Gastrocnemius medialis (tissue), 4 donors: ENCODE measurements at regions not wholly inside any gene's neighbourhood (a gene's known extent, or its start where the extent isn't known, plus 50 kb on each side); places are given as distances from the start of the nearest gene placed in this dataset.
"Not testable (repeated sequence)": the region's sequence is repeated elsewhere in the genome, so short reads cannot be mapped to it uniquely, and the experiment has no call there.

Source experiments
- ATAC-seq, 2 donors: fragments of 150-250 bp; one replicate each; pipeline ENCODE4 v1.9.1; 2016
- DNase-seq, 2 donors: peaks; one replicate each; pipeline ENCODE4 v3.0.0-alpha.2; 2019
- H3K27ac ChIP-seq, 4 donors: fragments of 200-600 bp; sonication (generic); 1 replicate in 1 of 4; 2 replicates in 3 of 4; pipeline ENCODE4 v1.5.1; 2016 to 2018; ENCODE audit warnings: mild to moderate bottlenecking in 2 of 4, moderate library complexity in 1 of 4
- H3K27me3 ChIP-seq, 3 donors: fragments of 200-600 bp; sonication (generic) in 2 of 3; 1 replicate in 1 of 3; 2 replicates in 2 of 3; pipeline versions ENCODE4 v1.5.1 to v1.6.0; 2016 to 2019; ENCODE audit warnings: mild to moderate bottlenecking in 1 of 3, moderate library complexity in 1 of 3
- H3K36me3 ChIP-seq, 2 donors: fragments of 200-600 bp; sonication (generic) in 1 of 2; one replicate each; pipeline ENCODE4 v1.5.1; 2017 to 2018
- H3K4me1 ChIP-seq, 2 donors: fragments of 200-600 bp; sonication (generic) in 1 of 2; one replicate each; pipeline ENCODE4 v1.5.1; 2016 to 2017; ENCODE audit warnings: mild to moderate bottlenecking in 2 of 2
- H3K4me3 ChIP-seq, 4 donors: fragments of 200-600 bp; sonication (generic) in 3 of 4; 1 replicate in 1 of 4; 2 replicates in 3 of 4; pipeline ENCODE4 v1.5.1; 2016 to 2019; ENCODE audit warnings: mild to moderate bottlenecking in 2 of 4
- H3K9me3 ChIP-seq, 3 donors: fragments of 200-600 bp; sonication (generic) in 2 of 3; 1 replicate in 1 of 3; 2 replicates in 2 of 3; pipeline ENCODE4 v1.5.1; 2016 to 2019
- POLR2A ChIP-seq, 2 donors: fragments of 450-650 bp; IDR thresholded peaks; one replicate each; pipeline ENCODE4 v1.6.1; 2017; ENCODE audit warnings: antibody characterized with exemption in 2 of 2, mild to moderate bottlenecking in 2 of 2, moderate library complexity in 2 of 2
- in situ Hi-C, 4 donors: fragments of 200-750 bp; cut with MboI; loops; one replicate each; pipeline versions ENCODE4 v1.15.0 to v1.8.0; 2017; ENCODE audit warnings: low sequenced_read_pairs in 4 of 4
- intact Hi-C: fragments of 100-400 bp; cut with DNase I; formaldehyde crosslinking; loops from one replicate; pipeline ENCODE4 v1.15.1; 2023; ENCODE audit warnings: low total_unique reads
- TF ChIP-seq, protein P1 (sequence below), 5 experiments: fragments of 450-650 bp in 3 of 5; fragments of 200-600 bp in 2 of 5; sonication (generic) in 2 of 5; IDR thresholded peaks in 4 of 5; conservative IDR thresholded peaks in 1 of 5; 1 replicate in 4 of 5; 2 replicates in 1 of 5; pipeline ENCODE4 v1.5.1; 2016 to 2019; ENCODE audit warnings: antibody characterized with exemption in 5 of 5, mild to moderate bottlenecking in 3 of 5, moderate library complexity in 3 of 5

DNA sequence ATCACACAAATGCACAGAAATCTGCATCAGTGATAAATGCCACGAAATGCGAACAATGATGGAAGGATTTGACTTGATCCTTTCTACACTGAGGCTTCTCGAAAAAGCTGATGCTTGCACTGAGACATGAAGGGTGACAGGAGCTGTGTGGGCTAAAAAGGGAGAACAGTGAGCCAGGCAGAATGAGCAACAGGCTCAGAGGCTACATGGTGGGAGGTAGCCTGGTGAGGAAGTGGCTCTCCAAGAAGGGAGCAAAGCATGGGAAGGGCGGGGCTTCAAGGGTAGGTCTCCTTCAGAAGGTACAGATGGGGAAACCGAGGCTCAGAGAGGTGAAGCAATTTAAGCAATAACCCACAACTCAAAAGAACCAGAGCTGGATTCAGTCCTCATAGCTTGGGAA, 82.4 kb downstream of the TRIM43 start:
- intact Hi-C loops, result no loop called here
- DNase-seq (no peak), ATAC-seq (no peak)
- in situ Hi-C loops, result no loop called here
- no peak overlapping the region for H3K4me3 ChIP-seq
- H3K4me1 ChIP-seq, result no peaks in the 10 kb centered on the region
- H3K27me3 ChIP-seq, result no peaks in the 10 kb centered on the region
- H3K9me3 ChIP-seq, result no peaks in the 10 kb centered on the region
- H3K36me3 ChIP-seq, result no peaks in the 10 kb centered on the region
- H3K27ac ChIP-seq, result no peak overlapping the region
- no peak for TF ChIP-seq POLR2A (IDR thresholded peaks at IDR 0.05)
- TF ChIP-seq, protein P1, sequence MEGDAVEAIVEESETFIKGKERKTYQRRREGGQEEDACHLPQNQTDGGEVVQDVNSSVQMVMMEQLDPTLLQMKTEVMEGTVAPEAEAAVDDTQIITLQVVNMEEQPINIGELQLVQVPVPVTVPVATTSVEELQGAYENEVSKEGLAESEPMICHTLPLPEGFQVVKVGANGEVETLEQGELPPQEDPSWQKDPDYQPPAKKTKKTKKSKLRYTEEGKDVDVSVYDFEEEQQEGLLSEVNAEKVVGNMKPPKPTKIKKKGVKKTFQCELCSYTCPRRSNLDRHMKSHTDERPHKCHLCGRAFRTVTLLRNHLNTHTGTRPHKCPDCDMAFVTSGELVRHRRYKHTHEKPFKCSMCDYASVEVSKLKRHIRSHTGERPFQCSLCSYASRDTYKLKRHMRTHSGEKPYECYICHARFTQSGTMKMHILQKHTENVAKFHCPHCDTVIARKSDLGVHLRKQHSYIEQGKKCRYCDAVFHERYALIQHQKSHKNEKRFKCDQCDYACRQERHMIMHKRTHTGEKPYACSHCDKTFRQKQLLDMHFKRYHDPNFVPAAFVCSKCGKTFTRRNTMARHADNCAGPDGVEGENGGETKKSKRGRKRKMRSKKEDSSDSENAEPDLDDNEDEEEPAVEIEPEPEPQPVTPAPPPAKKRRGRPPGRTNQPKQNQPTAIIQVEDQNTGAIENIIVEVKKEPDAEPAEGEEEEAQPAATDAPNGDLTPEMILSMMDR (IDR thresholded peaks at IDR 0.05 in 4 of 5, conservative IDR thresholded peaks at IDR 0.05 in 1 of 5), result no peak

DNA sequence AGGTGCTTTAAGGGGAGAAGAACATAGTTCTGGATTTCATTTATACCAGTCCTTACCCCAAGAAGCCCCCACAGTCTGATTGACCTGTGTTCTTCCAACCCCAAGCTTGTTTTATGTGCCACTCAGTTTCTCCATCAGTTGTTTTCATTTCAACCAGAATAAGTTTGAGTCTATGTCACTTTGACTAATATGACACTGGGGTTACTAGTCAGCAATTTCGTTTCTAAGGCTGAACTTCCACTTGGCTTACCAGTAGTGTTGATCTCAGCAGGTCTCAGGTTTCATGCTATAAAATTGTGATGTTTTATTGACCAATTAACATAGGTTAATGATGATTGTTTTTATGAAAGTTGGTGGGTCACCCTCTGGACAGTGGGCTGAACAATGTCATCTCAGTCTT, 84.8 kb downstream of the TRIM43 start:
- intact Hi-C loops, H3K27ac ChIP-seq, in situ Hi-C loops, ATAC-seq, H3K27me3 ChIP-seq, H3K36me3 ChIP-seq, H3K9me3 ChIP-seq, DNase-seq, H3K4me1 ChIP-seq, H3K4me3 ChIP-seq: not testable (repeated sequence)

DNA sequence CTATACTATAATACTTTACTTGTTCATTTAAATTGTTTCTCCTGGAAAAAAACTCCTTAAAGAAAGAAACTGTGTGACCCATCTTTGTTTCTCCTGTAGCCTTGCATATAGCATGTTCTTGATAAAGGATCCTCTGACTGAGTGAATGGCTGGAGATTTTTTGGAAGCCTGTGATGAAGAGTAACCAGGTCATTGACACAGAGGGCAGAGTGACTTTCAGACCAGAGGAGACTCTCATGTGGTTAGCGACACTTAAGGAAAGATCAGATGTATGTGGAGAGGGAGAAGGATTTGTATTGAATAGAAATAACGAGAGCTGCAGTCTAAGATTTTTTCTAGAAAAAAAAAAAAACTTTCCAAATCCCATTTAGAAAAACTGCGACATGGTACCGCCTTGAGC, 85.5 kb downstream of the TRIM43 start:
- Histone ChIP-seq H3K27me3 (peaks cover 0 to 5% (median 0%) of the 10 kb centered on the region in 3 donors), H3K27ac (no peak overlapping the region), H3K9me3 (no peaks in the 10 kb centered on the region), H3K36me3 (no peaks in the 10 kb centered on the region), H3K4me3 (no peak overlapping the region), H3K4me1 (no peaks in the 10 kb centered on the region)
- intact Hi-C loops (no loop called here), in situ Hi-C loops (no loop called here)
- TF ChIP-seq, protein P1 (IDR thresholded peaks at IDR 0.05 in 4 of 5, conservative IDR thresholded peaks at IDR 0.05 in 1 of 5), result no peak
- no peak for TF ChIP-seq POLR2A (IDR thresholded peaks at IDR 0.05)
- DNase-seq, result no peak
- ATAC-seq, result no peak

DNA sequence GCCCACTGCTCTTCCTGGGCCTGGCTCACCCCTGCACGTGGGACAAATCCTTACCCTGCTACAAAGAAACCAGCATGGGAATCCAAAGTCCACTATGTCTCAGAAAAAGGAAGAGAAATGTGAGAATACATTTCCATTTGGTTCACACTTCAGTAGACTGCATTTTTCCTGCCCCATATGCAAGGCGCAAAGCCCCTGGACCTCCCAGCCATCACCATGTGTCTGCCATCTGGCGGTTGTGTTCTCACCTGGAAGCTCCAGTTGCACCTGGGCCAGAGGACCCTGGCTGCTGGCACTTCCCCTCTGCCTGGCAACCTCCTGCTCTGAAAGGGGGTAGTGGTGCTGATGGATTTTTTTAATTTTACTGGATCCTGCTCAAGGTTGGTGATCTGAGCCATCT, 86.0 kb downstream of the TRIM43 start:
- H3K36me3 ChIP-seq, intact Hi-C loops, H3K4me3 ChIP-seq, H3K9me3 ChIP-seq, H3K27ac ChIP-seq, in situ Hi-C loops, H3K27me3 ChIP-seq, DNase-seq, H3K4me1 ChIP-seq, ATAC-seq: not testable (repeated sequence)

DNA sequence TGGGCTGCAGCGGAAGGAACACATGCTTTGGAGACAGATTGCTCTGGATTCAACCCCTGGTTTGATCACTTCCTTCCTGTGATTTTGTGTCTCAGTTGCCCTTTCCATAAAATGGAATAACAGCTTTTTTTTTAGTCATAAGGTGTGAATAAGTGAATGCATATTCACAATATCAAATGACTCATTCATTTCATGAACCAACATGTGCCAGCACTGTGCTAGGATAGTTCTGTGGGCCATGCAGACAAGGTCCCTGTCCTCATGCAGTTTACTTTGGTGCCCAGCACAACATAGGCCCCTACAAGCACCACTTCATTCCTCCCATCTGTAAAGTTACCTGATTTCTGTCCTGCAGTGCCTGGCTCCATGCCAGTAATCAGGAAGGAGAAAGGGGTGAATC, 89.4 kb downstream of the TRIM43 start:
- in situ Hi-C loops, H3K4me1 ChIP-seq, ATAC-seq, H3K9me3 ChIP-seq, H3K27ac ChIP-seq, H3K27me3 ChIP-seq, H3K4me3 ChIP-seq, H3K36me3 ChIP-seq, DNase-seq: not testable (repeated sequence)
- intact Hi-C loops, result loop anchor here (10.0 kb wide), 1 partner anchor 336 kb away; no protein-coding TSS in a partner anchor

DNA sequence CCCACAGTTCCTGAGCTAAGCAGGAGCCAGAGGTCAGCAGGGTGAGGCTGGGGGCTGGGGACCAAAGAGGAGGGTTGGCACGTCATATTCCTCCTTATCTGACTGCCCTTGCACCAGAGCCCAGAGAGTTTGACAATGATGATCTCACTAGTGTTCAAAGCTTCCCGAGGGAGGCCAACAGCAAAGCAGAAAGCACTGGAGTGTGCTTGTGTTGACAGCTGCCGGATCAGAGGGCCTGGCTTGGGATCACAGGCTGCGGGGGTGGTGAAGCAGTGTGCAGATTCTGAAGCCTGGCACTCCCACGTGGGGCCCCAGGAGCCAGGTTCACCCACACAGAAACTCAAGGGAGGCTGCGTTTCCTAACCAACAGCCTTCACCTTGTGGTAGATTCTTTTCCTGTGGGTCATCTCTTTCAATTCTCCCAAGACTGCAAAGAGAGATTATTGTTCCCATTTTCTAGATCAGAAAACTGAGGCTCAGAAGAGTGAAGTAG, 89.8 kb downstream of the TRIM43 start:
- in situ Hi-C loops, H3K4me3 ChIP-seq, DNase-seq, H3K9me3 ChIP-seq, H3K27me3 ChIP-seq, H3K27ac ChIP-seq, H3K36me3 ChIP-seq, H3K4me1 ChIP-seq: not testable (repeated sequence)
- intact Hi-C loops, result loop anchor here (10.0 kb wide), 1 partner anchor 337 kb away; no protein-coding TSS in a partner anchor
- ATAC-seq, result peak in 1 of 2 donors; percentile 31

DNA sequence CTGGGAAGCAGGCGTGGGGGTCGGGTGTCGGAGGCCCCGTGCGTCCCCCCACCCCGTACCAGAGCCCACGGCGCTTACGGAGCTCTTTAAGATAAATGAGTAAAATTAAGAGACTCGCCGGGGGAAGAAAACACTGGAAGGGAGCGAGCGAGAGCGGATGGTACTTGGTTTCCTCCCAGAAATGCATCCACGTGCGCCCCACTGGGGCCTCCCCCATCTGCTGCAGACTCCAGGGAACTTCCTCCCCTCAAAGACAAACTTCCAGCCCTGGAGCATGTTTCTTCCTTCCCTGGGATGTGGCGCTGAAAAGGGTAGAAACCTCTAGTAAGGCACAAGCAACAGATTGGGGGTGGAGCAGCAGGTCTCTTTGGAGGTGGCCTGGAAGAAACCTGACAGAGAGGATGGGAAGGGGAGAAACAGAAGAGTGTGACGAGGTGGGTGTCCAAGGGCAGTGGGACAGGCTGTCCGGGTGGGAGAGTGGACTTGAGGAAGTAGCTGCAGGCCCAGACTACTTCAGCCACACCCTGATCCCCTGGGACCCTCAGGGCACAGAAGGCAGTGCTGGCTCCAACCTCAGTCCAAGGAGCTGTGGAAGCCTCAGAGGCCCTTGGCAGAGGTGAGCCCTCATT, 91.2 kb downstream of the TRIM43 start:
- H3K27me3 ChIP-seq, H3K9me3 ChIP-seq, in situ Hi-C loops, ATAC-seq, H3K36me3 ChIP-seq, H3K4me1 ChIP-seq: not testable (repeated sequence)
- H3K27ac ChIP-seq, result peak overlapping the region; percentile 68 to 78 (median 74)
- peak overlapping the region; percentile 36 to 54 (median 48) for H3K4me3 ChIP-seq
- intact Hi-C loops, result loop anchor here (10.0 kb wide), 1 partner anchor 338 kb away; no protein-coding TSS in a partner anchor
- DNase-seq, result peak in 1 of 2 donors; percentile 26
